Loucy (cell line): ENCODE measurements at regions not wholly inside any gene's neighbourhood (a gene's known extent, or its start where the extent isn't known, plus 50 kb on each side); places are given as distances from the start of the nearest gene placed in this dataset.

Experiments used
- EZH2phosphoT487 ChIP-seq: fragments of 200-600 bp; IDR thresholded peaks from 2 replicates; pipeline ENCODE4 v1.6.1; 2018; ENCODE audit warnings: antibody characterized with exemption, mild to moderate bottlenecking, moderate library complexity, borderline replicate concordance
- TF ChIP-seq, protein P1 (sequence below): fragments of 200-600 bp; sonication (generic); conservative IDR thresholded peaks from 2 replicates; pipeline ENCODE4 v1.5.1; 2014; ENCODE audit warnings: mild to moderate bottlenecking, antibody characterized with exemption, low read length

DNA sequence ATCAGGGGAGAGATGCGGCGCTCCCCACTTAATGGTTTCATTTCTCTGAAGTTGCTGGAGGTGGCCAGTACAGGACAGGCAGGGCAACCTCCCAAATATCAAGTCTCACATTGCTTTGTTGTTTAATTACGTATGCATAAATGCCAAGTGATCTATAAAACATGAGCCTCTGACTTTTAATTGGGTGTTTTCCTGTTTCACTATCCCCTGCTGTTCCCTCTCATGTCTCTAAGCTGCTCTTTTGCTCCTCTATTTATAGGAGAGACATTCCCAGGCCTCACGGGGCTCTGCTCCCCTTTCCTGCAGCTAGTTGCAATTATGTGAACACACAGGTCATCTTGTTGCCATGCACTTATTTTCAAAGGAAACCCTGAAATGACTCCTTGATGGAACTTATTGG, 1173.5 kb upstream of the GOT2 start:
- TF ChIP-seq, protein P1, sequence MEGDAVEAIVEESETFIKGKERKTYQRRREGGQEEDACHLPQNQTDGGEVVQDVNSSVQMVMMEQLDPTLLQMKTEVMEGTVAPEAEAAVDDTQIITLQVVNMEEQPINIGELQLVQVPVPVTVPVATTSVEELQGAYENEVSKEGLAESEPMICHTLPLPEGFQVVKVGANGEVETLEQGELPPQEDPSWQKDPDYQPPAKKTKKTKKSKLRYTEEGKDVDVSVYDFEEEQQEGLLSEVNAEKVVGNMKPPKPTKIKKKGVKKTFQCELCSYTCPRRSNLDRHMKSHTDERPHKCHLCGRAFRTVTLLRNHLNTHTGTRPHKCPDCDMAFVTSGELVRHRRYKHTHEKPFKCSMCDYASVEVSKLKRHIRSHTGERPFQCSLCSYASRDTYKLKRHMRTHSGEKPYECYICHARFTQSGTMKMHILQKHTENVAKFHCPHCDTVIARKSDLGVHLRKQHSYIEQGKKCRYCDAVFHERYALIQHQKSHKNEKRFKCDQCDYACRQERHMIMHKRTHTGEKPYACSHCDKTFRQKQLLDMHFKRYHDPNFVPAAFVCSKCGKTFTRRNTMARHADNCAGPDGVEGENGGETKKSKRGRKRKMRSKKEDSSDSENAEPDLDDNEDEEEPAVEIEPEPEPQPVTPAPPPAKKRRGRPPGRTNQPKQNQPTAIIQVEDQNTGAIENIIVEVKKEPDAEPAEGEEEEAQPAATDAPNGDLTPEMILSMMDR, result no peak
- no peak for TF ChIP-seq EZH2phosphoT487
